22Rv1 (cell line): ENCODE measurements at regions not wholly inside any gene's neighbourhood (a gene's known extent, or its start where the extent isn't known, plus 50 kb on each side); places are given as distances from the start of the nearest gene placed in this dataset.

Experiments used
- H3K27ac ChIP-seq: fragments of 450-650 bp; 2 replicates; pipeline ENCODE4 v1.5.1; 2017
- CTCF ChIP-seq: fragments of 450-650 bp; IDR thresholded peaks from 2 replicates; pipeline ENCODE4 v1.5.1; 2017; ENCODE audit warnings: mild to moderate bottlenecking
- ZFX ChIP-seq: fragments of 450-650 bp; IDR thresholded peaks from 2 replicates; pipeline ENCODE4 v1.6.1; 2017; ENCODE audit warnings: antibody characterized with exemption, borderline replicate concordance

- no peak overlapping the region for H3K27ac ChIP-seq
- TF ChIP-seq CTCF = no peak
- no peak for TF ChIP-seq ZFX
Observed at GRCh38 chr20:6235510-6235909, 112.7 kb upstream of the FERMT1 start.

GRCh38 chr20:6232436-6232835, 109.6 kb upstream of the FERMT1 start:
- H3K27ac ChIP-seq = no peak overlapping the region
- TF ChIP-seq ZFX (no peak), CTCF (no peak)

GRCh38 chr20:6231556-6231955, 108.7 kb upstream of the FERMT1 start:
- H3K27ac ChIP-seq = no peak overlapping the region

GRCh38 chr20:6228302-6228843, 105.5 kb upstream of the FERMT1 start:
- no peak for TF ChIP-seq ZFX
- no peak for TF ChIP-seq CTCF
- no peak overlapping the region for H3K27ac ChIP-seq

More at GRCh38 chr20:6231556-6231955, 108.7 kb upstream of the FERMT1 start:
- TF ChIP-seq ZFX (no peak), CTCF (no peak)

GRCh38 chr20:6213311-6213710, 90.5 kb upstream of the FERMT1 start:
- H3K27ac ChIP-seq = no peak overlapping the region
- TF ChIP-seq ZFX = no peak
- TF ChIP-seq CTCF = no peak

- no peak overlapping the region for H3K27ac ChIP-seq
- TF ChIP-seq ZFX (no peak), CTCF (no peak)
Observed at GRCh38 chr20:6212903-6213302, 90.1 kb upstream of the FERMT1 start.

GRCh38 chr20:6209093-6209492, 86.3 kb upstream of the FERMT1 start:
- TF ChIP-seq ZFX (no peak), CTCF (no peak)

More at GRCh38 chr20:6209093-6209492, 86.3 kb upstream of the FERMT1 start:
- H3K27ac ChIP-seq = no peak overlapping the region
